Progenitor cell of endocrine pancreas (in vitro differentiated cells): ENCODE measurements at regions not wholly inside any gene's neighbourhood (a gene's known extent, or its start where the extent isn't known, plus 50 kb on each side); places are given as distances from the start of the nearest gene placed in this dataset.

Source experiments
- DNase-seq: peaks from one replicate; pipeline ENCODE4 v3.0.0; 2021; ENCODE audit warnings: low spot score; ENCODE audit not compliant: unreplicated experiment
- H3K27ac Mint-ChIP-seq: 2 replicates; pipeline ENCODE4 v1.8.0; 2021; ENCODE audit warnings: mild to moderate bottlenecking, moderate library complexity, mixed read lengths
- H3K27me3 Mint-ChIP-seq: 2 replicates; pipeline ENCODE4 v1.8.0; 2021; ENCODE audit warnings: mixed read lengths
- H3K36me3 Mint-ChIP-seq: 2 replicates; pipeline ENCODE4 v1.8.0; 2022; ENCODE audit warnings: mixed read lengths; ENCODE audit not compliant: insufficient read depth
- H3K4me1 Mint-ChIP-seq: 2 replicates; pipeline ENCODE4 v1.8.0; 2021; ENCODE audit warnings: low read depth, mixed read lengths
- H3K4me3 Mint-ChIP-seq: 2 replicates; pipeline ENCODE4 v1.8.0; 2021; ENCODE audit warnings: low read depth, mild to moderate bottlenecking, moderate library complexity, mixed read lengths
- H3K9me3 Mint-ChIP-seq: 2 replicates; pipeline ENCODE4 v1.8.0; 2021; ENCODE audit warnings: low read depth, mixed read lengths
- TF ChIP-seq, protein P1 (sequence below): fragments of 200-600 bp; sonication (generic); IDR thresholded peaks from one replicate; pipeline ENCODE4 v1.5.0; 2021; ENCODE audit warnings: antibody characterized with exemption, mild to moderate bottlenecking; ENCODE audit not compliant: unreplicated experiment

DNA sequence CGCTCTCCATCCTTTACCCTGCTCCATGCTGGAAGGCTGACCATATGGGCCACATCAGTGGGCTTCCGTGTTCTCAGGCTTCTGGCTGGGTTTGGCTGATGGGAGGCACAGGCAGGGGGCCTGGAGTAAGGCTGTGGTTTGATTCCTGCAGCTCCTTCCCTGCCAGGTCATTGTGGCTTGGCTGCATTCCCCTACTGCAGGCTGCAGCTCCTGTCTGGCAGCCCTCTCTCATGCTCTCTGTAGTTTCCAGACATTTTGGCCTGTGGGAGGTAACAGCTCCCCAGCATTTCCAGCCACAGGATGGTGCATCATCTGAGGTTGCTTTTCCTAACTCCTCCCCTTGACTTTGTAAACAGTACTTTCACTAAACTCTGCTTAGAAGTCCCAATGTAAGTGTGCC is 102.0 kb upstream of the PTPN3 start:
- no peaks in the 10 kb centered on the region for H3K4me1 Mint-ChIP-seq
- H3K36me3 Mint-ChIP-seq, result no peaks in the 10 kb centered on the region
- H3K4me3 Mint-ChIP-seq, result no peak overlapping the region
- DNase-seq, result no peak
- no peaks in the 10 kb centered on the region for H3K9me3 Mint-ChIP-seq
- peaks cover 12% of the 10 kb centered on the region for H3K27me3 Mint-ChIP-seq
- TF ChIP-seq, protein P1, sequence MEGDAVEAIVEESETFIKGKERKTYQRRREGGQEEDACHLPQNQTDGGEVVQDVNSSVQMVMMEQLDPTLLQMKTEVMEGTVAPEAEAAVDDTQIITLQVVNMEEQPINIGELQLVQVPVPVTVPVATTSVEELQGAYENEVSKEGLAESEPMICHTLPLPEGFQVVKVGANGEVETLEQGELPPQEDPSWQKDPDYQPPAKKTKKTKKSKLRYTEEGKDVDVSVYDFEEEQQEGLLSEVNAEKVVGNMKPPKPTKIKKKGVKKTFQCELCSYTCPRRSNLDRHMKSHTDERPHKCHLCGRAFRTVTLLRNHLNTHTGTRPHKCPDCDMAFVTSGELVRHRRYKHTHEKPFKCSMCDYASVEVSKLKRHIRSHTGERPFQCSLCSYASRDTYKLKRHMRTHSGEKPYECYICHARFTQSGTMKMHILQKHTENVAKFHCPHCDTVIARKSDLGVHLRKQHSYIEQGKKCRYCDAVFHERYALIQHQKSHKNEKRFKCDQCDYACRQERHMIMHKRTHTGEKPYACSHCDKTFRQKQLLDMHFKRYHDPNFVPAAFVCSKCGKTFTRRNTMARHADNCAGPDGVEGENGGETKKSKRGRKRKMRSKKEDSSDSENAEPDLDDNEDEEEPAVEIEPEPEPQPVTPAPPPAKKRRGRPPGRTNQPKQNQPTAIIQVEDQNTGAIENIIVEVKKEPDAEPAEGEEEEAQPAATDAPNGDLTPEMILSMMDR, result no peak
- H3K27ac Mint-ChIP-seq, result no peak overlapping the region

DNA sequence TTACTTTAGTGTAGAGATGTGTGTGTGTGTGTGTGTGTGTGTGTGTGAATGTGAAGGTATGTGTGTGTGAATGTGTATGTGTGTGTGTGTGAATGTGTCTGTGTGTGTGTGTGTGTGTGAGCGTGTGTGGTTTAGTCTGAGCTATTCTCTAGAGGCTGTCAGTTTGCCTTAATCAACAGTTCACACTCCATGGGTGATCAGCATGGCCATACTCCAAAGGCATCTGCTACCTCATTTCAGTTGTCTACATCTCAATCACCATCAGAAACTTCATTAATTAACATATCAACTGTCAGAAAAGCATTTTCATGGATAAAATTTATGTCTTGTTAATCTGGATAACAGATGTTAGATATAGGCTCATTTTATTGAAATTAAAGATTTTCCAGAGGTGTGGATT is 103.1 kb upstream of the PTPN3 start:
- Mint-ChIP-seq H3K36me3 (no peaks in the 10 kb centered on the region), H3K27me3 (peaks cover 12% of the 10 kb centered on the region), H3K27ac (no peak overlapping the region), H3K9me3 (no peaks in the 10 kb centered on the region), H3K4me3 (no peak overlapping the region), H3K4me1 (no peaks in the 10 kb centered on the region)
- TF ChIP-seq, protein P1, result no peak
- DNase-seq, result no peak

DNA sequence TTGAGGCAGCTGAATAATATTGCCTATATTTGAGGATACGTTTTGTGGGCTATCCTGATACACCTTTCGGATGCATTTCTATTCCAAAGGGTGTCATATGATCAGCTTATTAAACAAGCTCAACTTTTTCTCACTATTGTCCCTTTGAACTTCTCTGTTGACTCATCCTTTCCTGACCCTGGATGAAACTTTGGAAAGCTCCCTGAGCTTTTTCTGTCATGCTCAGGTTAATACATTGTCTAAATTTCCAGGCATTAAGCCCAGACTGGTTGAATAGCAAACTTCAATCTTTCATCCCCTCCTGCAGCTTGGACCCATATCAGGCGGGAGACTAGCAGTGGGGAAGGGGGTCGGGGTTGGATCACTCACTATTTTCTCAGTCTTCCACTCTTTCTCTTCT is 104.9 kb upstream of the PTPN3 start:
- H3K4me1 Mint-ChIP-seq, result no peaks in the 10 kb centered on the region

DNA sequence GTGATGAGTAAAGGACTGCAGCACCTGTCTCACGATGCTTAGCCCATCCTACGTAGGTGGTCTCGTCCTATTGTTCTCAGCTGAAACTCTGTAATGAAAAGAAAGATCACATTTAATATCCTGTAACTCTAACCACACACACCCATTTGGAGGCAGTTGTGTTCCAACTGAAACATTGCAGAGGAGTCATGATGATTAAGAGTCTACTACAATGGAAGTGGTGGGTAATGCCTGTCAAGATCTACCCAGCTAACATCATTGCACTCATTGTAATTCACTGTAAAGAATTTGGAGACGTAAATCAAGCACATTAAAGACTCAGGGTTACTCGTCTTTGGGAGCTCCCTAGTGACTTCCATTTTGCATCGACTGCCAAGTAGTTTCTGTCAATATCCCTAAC is 106.0 kb upstream of the PTPN3 start:
- no peak overlapping the region for H3K4me3 Mint-ChIP-seq
- H3K27ac Mint-ChIP-seq, result no peak overlapping the region
- DNase-seq, result no peak
- TF ChIP-seq, protein P1, result no peak
- H3K36me3 Mint-ChIP-seq, result no peaks in the 10 kb centered on the region
- H3K4me1 Mint-ChIP-seq, result no peaks in the 10 kb centered on the region
- H3K9me3 Mint-ChIP-seq, result no peaks in the 10 kb centered on the region
- peaks cover 18% of the 10 kb centered on the region for H3K27me3 Mint-ChIP-seq

More for the DNA sequence above, 104.9 kb upstream of the PTPN3 start:
- peaks cover 12% of the 10 kb centered on the region for H3K27me3 Mint-ChIP-seq
- no peaks in the 10 kb centered on the region for H3K9me3 Mint-ChIP-seq
- DNase-seq, result no peak
- H3K36me3 Mint-ChIP-seq, result no peaks in the 10 kb centered on the region
- H3K27ac Mint-ChIP-seq, result no peak overlapping the region
- H3K4me3 Mint-ChIP-seq, result no peak overlapping the region
- TF ChIP-seq, protein P1, result no peak

DNA sequence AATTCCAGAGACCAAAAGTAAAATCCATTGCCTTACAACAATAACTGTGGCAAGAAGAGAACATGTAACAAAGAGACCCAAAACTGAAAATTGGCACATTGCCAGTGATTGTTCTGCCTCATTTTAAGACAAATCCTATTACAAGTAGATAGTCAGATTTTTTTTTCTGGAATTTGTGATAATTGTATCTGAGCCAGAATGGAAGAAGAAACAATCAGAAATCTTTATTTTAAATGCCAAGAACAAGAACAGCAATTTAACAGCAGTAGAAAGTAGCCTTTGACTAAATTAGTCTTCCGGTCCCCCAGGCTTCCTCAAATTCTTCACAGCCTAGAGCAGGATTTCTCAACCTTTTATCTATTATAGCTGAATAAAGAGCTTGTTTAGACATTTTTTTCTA is 106.7 kb upstream of the PTPN3 start:
- no peaks in the 10 kb centered on the region for H3K9me3 Mint-ChIP-seq
- no peak for DNase-seq
- no peak overlapping the region for H3K27ac Mint-ChIP-seq
- no peaks in the 10 kb centered on the region for H3K4me1 Mint-ChIP-seq
- H3K27me3 Mint-ChIP-seq, result peaks cover 21% of the 10 kb centered on the region
- H3K36me3 Mint-ChIP-seq, result no peaks in the 10 kb centered on the region
- TF ChIP-seq, protein P1, result no peak
- H3K4me3 Mint-ChIP-seq, result no peak overlapping the region
